Fibroblast of skin of scalp (primary cell): ENCODE measurements at regions not wholly inside any gene's neighbourhood (a gene's known extent, or its start where the extent isn't known, plus 50 kb on each side); places are given as distances from the start of the nearest gene placed in this dataset.
"Not testable (repeated sequence)": the region's sequence is repeated elsewhere in the genome, so short reads cannot be mapped to it uniquely, and the experiment has no call there.

Experiments used
- DNase-seq: peaks from one replicate; pipeline ENCODE4 v3.0.0-alpha.2; 2013

DNA sequence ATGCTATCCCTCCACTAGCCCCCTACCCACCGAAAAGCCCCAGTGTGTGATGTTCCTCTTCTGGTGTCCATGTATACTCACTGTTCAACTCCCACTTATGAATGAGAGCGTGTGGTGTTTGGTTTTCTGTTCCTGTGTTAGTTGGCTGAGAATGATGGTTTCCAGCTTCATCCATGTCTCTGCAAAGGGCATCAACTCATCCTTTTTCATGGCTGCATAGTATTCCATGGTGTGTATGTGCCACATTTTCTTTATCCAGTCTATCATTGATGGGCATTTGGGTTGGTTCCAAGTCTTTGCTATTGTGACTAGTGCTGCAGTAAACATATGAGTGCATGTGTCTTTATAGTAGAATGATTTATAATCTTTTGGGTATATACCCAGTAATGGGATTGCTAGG, 599.3 kb upstream of the B3GAT1 start:
- DNase-seq = not testable (repeated sequence)

GRCh38 chr11:135009125-135009524, 597.1 kb upstream of the B3GAT1 start:
- DNase-seq = no peak

- DNase-seq = no peak
Observed at GRCh38 chr11:135008412-135008811, 596.4 kb upstream of the B3GAT1 start.

DNA sequence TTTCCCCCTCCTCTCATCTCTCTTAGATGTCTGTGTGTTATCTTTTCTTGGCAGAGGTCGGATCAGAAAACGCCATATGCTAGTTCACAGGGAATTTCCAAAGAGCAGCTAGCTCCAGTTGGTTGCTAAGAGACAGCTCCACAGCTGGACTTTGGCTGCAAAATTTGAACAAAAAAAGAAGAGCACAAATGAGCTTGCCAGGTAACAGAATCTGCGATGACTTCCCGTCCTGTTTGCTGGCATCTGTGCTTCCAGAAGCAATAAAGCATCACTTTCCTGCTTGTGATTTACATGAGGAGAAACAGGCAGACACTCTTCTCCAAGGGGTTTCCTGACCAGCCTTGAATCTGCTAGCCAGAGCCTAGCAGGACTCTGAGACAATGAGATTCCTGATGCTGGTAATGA, 596.0 kb upstream of the B3GAT1 start:
- no peak for DNase-seq

DNA sequence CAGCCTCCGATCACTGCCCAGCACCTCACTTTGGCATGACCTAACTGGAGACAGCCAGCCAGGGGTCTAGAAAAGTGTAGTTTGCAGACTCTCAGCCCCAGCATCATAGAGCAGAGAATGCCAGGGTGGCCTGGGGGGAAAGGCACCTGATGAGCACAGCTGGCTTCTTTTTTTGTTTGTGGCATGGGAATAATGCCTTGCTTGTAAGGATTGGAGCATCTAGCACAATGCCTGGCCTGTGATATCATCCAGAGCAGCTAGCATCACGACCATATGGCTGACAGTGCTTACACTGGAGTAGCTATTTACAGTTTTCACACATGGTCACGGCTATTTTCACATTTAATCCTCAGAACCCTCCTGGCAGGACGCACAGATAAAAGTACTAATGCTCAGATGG, 594.8 kb upstream of the B3GAT1 start:
- DNase-seq = no peak

DNA sequence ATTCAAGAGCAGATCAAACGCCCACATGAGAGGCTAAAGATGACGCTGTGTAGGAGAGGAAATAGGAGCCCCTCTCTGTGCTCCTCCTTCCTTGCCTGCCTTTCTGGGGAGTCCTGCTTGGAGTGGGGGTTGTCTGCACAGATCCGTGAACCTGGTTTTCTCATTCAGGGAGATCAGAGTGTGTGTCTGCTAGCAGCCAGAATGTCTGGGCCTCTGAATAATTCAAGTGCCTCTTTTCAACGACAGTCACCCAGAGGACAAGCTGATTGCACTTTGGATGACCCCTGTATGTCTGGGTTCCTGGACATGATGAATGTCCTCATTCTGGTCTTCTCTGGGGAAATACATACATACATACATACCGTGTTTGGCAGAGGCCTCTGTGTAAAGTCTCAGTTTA, 592.5 kb upstream of the B3GAT1 start:
- DNase-seq = no peak

GRCh38 chr11:135002236-135002635, 590.2 kb upstream of the B3GAT1 start:
- DNase-seq = no peak

- no peak for DNase-seq
Observed at GRCh38 chr11:135001581-135001980, 589.5 kb upstream of the B3GAT1 start.

- DNase-seq = not testable (repeated sequence)
Observed at GRCh38 chr11:135001065-135001464, 589.0 kb upstream of the B3GAT1 start.

GRCh38 chr11:134999590-134999989, 587.5 kb upstream of the B3GAT1 start:
- DNase-seq = no peak

GRCh38 chr11:134997652-134998320, 585.7 kb upstream of the B3GAT1 start:
- DNase-seq = no peak

GRCh38 chr11:134995741-134996140, 583.7 kb upstream of the B3GAT1 start:
- peak; percentile 27 for DNase-seq

DNA sequence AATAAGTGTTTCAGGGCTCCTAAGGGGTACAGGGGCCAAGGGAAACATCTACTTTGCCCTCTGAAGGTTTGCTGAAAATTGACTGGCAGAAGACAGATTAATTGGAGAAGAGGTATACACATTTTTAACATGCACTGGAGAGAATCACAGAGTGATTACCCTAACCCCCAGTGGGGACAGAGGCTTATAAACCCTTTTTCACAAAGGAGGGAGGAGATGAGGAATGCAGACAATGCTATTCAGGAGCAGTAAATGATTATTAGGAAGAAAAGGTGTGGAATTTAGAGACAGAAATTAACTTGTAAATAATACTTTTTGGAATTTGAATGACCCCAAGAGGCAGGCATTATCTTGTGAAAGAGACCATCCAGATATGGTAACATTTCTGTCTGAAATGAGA, 582.4 kb upstream of the B3GAT1 start:
- peak; percentile 22 for DNase-seq

DNA sequence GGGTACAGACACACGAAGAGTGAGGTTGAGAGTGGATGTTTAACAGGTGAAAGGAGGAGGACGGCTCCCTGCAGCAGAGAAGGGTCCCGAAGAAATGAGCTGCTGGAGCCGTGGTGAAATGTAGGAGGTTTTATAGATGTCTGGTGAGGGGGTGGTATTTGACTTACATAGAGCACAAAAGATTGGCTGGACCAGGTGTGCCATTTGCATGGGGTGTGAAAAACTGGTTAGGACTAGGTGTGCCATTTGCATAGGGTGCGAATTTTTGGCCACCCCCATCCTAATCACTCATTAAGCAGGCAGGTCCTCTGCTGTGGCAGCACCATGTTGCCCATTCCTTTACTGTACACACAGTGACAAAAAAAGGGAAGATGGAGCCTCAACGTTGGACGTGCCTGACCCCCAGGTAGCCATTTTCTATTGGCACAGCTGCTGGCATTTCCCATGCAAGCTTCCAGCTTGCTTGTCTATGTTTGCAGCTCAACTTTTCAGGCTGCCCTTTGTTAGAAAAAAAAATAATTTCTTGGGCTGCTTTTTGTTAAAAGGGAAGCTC, 581.7 kb upstream of the B3GAT1 start:
- DNase-seq = no peak

DNA sequence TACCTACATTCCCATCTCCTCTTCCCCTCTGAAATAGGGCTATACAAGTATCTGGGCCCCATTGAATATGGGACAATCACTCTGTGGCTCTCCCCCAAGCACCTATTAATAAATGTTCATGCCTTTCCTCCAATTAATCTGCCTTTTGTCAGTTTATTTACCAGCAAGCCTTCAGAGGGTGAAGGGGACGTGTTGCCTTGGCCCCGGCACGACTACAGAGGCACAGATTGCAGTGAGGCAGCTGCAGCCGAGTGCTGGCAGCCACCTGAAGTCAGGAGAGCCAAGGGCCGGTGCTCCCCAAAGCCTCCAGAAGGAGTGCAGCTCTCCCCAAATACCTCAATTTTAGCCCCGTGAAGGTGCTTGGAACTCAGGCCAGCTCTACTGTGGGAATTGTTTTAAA, 580.9 kb upstream of the B3GAT1 start:
- no peak for DNase-seq

DNA sequence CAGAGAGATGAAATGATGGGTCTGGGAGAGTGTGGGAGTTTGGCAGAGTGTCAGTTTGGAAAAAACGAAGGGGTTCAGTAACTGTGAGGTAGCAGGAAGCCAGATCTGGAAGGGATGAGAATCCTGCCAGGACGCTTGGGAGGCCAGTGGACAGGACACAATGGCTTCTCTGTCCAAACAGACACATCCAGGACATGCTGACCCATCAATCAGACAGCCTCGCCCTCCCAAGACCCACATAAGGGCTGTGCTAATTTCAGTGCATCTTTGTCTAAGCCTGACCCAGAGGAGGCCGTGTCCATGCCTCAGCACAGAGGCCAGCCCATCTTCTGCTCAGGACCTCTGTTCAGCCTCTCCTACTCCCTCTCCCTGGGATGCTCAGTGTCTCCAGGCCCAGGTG, 576.5 kb upstream of the B3GAT1 start:
- DNase-seq = no peak

DNA sequence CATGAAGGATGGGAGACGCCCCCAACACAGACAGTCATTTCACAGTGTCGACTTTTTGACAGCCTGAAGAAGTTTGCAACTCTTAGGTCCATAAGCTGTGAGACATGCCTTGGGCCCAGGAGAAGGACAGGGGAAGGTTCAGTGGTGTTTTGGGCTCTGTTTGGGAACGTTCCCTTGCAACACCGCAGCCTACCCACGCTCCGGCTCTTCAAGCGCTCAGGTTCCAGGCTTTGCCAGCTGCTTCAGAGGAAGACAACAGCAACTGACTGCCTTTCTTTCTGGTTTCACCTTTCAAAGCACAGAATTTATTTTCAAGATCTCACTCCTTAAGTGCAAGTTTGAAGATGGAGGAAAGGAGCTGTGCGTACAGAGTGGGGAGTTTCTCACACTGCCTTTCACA, 575.8 kb upstream of the B3GAT1 start:
- no peak for DNase-seq

- no peak for DNase-seq
Observed at GRCh38 chr11:134987223-134987768, 575.3 kb upstream of the B3GAT1 start.

DNA sequence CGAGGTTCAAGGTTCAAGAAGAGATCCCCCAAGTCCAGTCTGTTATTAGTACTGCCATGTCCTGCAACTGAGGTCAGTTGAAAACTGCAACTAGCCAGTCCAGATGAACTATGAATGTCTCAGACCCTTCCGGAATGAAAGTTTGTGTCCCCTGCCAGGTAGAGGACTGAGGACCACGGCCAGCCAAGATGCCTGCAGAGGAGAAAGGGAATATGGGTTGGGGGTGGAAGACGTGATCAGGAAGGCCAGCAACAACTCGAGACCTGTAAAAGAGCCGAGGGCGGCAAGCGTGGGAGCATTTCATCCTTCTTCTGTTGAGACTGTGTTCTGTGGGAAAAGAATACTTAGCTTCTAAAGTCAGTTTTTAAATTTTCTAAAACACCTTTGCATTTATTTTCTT, 572.4 kb upstream of the B3GAT1 start:
- DNase-seq = no peak

GRCh38 chr11:134982432-134982831, 570.4 kb upstream of the B3GAT1 start:
- DNase-seq = not testable (repeated sequence)

GRCh38 chr11:134981835-134982234, 569.8 kb upstream of the B3GAT1 start:
- DNase-seq = no peak

DNA sequence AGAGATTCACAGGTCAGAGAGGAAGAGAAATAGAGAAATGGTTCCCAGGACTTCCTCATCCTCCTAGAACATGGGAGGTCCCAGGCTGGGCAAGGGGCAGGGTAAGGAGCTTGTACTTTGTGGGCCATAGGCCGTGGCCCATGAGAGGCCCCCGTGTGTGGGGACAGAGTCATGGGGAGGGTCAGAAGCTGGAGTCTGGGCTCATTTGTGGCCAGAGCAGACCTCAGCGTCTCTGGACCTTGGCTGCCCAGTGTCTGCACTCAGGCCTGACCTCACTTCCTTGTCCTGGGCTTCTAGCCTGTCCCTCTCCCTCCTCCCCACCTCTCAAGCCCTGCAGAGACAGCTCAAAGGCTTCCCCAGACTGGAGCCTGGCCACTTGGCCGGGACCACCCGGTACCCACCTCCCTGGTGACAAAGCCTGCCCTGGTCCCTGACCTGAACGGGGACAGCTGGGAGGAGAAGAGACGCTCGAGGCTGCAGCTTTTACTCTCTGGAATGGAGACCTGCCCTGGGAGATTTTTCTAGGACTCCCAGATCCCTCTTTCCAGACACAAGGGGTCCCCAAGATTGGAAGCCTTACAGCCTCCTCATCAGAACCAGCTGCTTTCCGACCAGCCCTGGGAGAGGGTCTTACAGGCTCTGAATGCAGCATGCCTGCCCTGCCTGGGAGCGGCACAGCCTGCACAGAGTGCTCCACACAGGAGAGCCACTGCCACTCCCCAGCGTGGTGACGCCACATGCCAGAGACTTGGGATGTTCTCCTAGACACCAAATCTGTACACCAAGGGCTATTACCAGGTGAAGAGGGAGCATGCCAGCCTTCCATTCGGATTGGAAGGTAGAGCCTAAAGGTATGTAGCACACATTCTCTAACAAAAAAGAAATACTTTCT, 569.0 kb upstream of the B3GAT1 start:
- DNase-seq = no peak

GRCh38 chr11:134979089-134979457, 567.0 kb upstream of the B3GAT1 start:
- DNase-seq = not testable (repeated sequence)
